Peyer's patch (tissue), 4 donors: ENCODE measurements at regions not wholly inside any gene's neighbourhood (a gene's known extent, or its start where the extent isn't known, plus 50 kb on each side); places are given as distances from the start of the nearest gene placed in this dataset.

Experiments used
- DNase-seq, 3 donors: peaks; one replicate each; pipeline ENCODE4 v3.0.0-alpha.2; 2017 to 2019
- H3K27ac ChIP-seq, 4 donors: fragments of 200-600 bp; sonication (generic); one replicate each; pipeline ENCODE4 v1.5.1; 2016 to 2019
- H3K27me3 ChIP-seq, 2 donors: fragments of 200-600 bp; sonication (generic); one replicate each; pipeline ENCODE4 v1.5.1; 2019
- H3K36me3 ChIP-seq, 3 donors: fragments of 200-600 bp; sonication (generic); one replicate each; pipeline ENCODE4 v1.5.1; 2016 to 2019
- H3K4me1 ChIP-seq, 4 donors: fragments of 200-600 bp; sonication (generic); one replicate each; pipeline ENCODE4 v1.5.1; 2016 to 2019
- H3K4me3 ChIP-seq, 4 donors: fragments of 200-600 bp; sonication (generic); 1 replicate in 3 of 4; 2 replicates in 1 of 4; pipeline ENCODE4 v1.5.1; 2016 to 2019; ENCODE audit warnings: mild to moderate bottlenecking in 1 of 4
- H3K9me3 ChIP-seq, 4 donors: fragments of 200-600 bp; sonication (generic); one replicate each; pipeline ENCODE4 v1.5.1; 2016 to 2019; ENCODE audit warnings: mild to moderate bottlenecking in 1 of 4
- CTCF ChIP-seq, 6 experiments: fragments of 450-650 bp in 4 of 6; fragments of 200-600 bp in 2 of 6; sonication (generic) in 1 of 6; IDR thresholded peaks; one replicate each; pipeline ENCODE4 v1.5.1; 2017 to 2019; ENCODE audit warnings: antibody characterized with exemption in 6 of 6, mild to moderate bottlenecking in 3 of 6, moderate library complexity in 1 of 6
- POLR2A ChIP-seq, 2 donors: fragments of 450-650 bp; IDR thresholded peaks; one replicate each; pipeline ENCODE4 v1.5.1; 2017; ENCODE audit warnings: antibody characterized with exemption in 2 of 2, mild to moderate bottlenecking in 2 of 2, moderate library complexity in 2 of 2

- DNase-seq: no peak
- TF ChIP-seq POLR2A (IDR thresholded peaks at IDR 0.05) (no peak), CTCF (IDR thresholded peaks at IDR 0.05) (no peak)
These were observed 289.6 kb upstream of the SLC8A1 start for GRCh38 chr2:40741532-40741931.

GRCh38 chr2:40746191-40746590, 294.3 kb upstream of the SLC8A1 start:
- no peak for DNase-seq
- Histone ChIP-seq H3K27me3 (no peaks in the 10 kb centered on the region), H3K9me3 (no peaks in the 10 kb centered on the region), H3K4me1 (no peaks in the 10 kb centered on the region), H3K36me3 (no peaks in the 10 kb centered on the region), H3K4me3 (no peak overlapping the region), H3K27ac (no peak overlapping the region)
- TF ChIP-seq CTCF (IDR thresholded peaks at IDR 0.05): no peak
- TF ChIP-seq POLR2A (IDR thresholded peaks at IDR 0.05): no peak

More at GRCh38 chr2:40741532-40741931, 289.6 kb upstream of the SLC8A1 start:
- Histone ChIP-seq H3K4me1 (no peaks in the 10 kb centered on the region), H3K27me3 (no peaks in the 10 kb centered on the region), H3K36me3 (no peaks in the 10 kb centered on the region), H3K4me3 (no peak overlapping the region), H3K27ac (no peak overlapping the region), H3K9me3 (no peaks in the 10 kb centered on the region)

GRCh38 chr2:40751981-40752380, 300.1 kb upstream of the SLC8A1 start:
- H3K27ac ChIP-seq: no peak overlapping the region
- H3K9me3 ChIP-seq: no peaks in the 10 kb centered on the region
- no peaks in the 10 kb centered on the region for H3K36me3 ChIP-seq
- H3K4me3 ChIP-seq: no peak overlapping the region
- H3K4me1 ChIP-seq: no peaks in the 10 kb centered on the region
- TF ChIP-seq CTCF (IDR thresholded peaks at IDR 0.05): no peak
- no peak for TF ChIP-seq POLR2A (IDR thresholded peaks at IDR 0.05)
- no peaks in the 10 kb centered on the region for H3K27me3 ChIP-seq
- DNase-seq: no peak

GRCh38 chr2:40752796-40753195, 300.9 kb upstream of the SLC8A1 start:
- Histone ChIP-seq H3K4me1 (no peaks in the 10 kb centered on the region), H3K9me3 (no peaks in the 10 kb centered on the region), H3K4me3 (no peak overlapping the region), H3K27me3 (no peaks in the 10 kb centered on the region), H3K36me3 (no peaks in the 10 kb centered on the region), H3K27ac (no peak overlapping the region)
- DNase-seq: no peak
- no peak for TF ChIP-seq POLR2A (IDR thresholded peaks at IDR 0.05)
- no peak for TF ChIP-seq CTCF (IDR thresholded peaks at IDR 0.05)

GRCh38 chr2:40754912-40755311, 303.0 kb upstream of the SLC8A1 start:
- no peaks in the 10 kb centered on the region for H3K27me3 ChIP-seq
- DNase-seq: no peak
- H3K27ac ChIP-seq: no peak overlapping the region
- H3K4me3 ChIP-seq: no peak overlapping the region
- no peaks in the 10 kb centered on the region for H3K4me1 ChIP-seq
- H3K9me3 ChIP-seq: no peaks in the 10 kb centered on the region
- H3K36me3 ChIP-seq: no peaks in the 10 kb centered on the region
- no peak for TF ChIP-seq POLR2A (IDR thresholded peaks at IDR 0.05)
- TF ChIP-seq CTCF (IDR thresholded peaks at IDR 0.05): no peak
